Lower lobe of right lung (tissue), 2 donors: ENCODE measurements at regions not wholly inside any gene's neighbourhood (a gene's known extent, or its start where the extent isn't known, plus 50 kb on each side); places are given as distances from the start of the nearest gene placed in this dataset.

ENCODE experiments used
- ATAC-seq, 2 donors: fragments of 200-7000 bp; cut with Tn5 transposase; one replicate each; pipeline ENCODE4 v1.9.1; 2020 to 2022; ENCODE audit warnings: mild to moderate bottlenecking in 2 of 2, moderate library complexity in 2 of 2
- DNase-seq: peaks from one replicate; pipeline ENCODE4 v3.0.0-alpha.2; 2020
- H3K27ac ChIP-seq: fragments of 200-600 bp; one replicate; pipeline ENCODE4 v1.8.0; 2022
- H3K27me3 ChIP-seq: fragments of 200-600 bp; one replicate; pipeline ENCODE4 v1.8.0; 2022; ENCODE audit warnings: low read depth
- H3K36me3 ChIP-seq: fragments of 200-600 bp; one replicate; pipeline ENCODE4 v1.8.0; 2022; ENCODE audit warnings: mild to moderate bottlenecking
- H3K4me1 ChIP-seq: fragments of 200-600 bp; one replicate; pipeline ENCODE4 v1.8.0; 2022
- H3K4me3 ChIP-seq: fragments of 200-600 bp; one replicate; pipeline ENCODE4 v1.8.0; 2022; ENCODE audit warnings: mild to moderate bottlenecking
- H3K9me3 ChIP-seq: fragments of 200-600 bp; one replicate; pipeline ENCODE4 v1.8.0; 2022
- intact Hi-C: fragments of 100-400 bp; cut with DNase I; formaldehyde crosslinking; loops from one replicate; pipeline ENCODE4 v1.11.0; 2022
- TF ChIP-seq, protein P1 (sequence below): fragments of 200-600 bp; IDR thresholded peaks from one replicate; pipeline ENCODE4 v1.8.0; 2022; ENCODE audit warnings: antibody characterized with exemption, mild to moderate bottlenecking
- donor health status: DM: no; HTN: yes; CAD: no; lungs with severe emphysema.

DNA sequence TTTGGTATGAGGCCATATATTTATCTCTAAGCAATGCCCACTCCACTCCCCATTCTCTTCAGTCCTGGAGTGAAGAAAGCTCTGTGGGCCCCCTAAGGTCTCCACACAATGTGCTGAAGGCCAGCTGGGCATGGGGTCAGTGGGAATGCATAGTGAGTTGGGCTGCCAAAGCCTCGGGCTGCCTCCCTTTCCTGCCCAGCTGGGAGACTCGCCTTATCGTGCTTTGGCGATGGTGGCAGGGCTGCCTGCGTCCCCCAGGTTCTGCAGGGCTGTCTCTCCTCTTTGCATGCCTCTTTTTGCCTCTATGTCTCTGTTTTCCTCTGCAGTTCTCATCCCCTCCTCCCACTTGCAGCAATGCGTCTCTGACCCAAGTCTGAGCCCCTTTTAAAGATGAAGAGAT lies 116.5 kb downstream of the CYLD start:
- intact Hi-C loops: no loop called here
- ATAC-seq (no peak), DNase-seq (no peak)
- H3K9me3 ChIP-seq: no peaks in the 10 kb centered on the region
- no peaks in the 10 kb centered on the region for H3K36me3 ChIP-seq
- TF ChIP-seq, protein P1, sequence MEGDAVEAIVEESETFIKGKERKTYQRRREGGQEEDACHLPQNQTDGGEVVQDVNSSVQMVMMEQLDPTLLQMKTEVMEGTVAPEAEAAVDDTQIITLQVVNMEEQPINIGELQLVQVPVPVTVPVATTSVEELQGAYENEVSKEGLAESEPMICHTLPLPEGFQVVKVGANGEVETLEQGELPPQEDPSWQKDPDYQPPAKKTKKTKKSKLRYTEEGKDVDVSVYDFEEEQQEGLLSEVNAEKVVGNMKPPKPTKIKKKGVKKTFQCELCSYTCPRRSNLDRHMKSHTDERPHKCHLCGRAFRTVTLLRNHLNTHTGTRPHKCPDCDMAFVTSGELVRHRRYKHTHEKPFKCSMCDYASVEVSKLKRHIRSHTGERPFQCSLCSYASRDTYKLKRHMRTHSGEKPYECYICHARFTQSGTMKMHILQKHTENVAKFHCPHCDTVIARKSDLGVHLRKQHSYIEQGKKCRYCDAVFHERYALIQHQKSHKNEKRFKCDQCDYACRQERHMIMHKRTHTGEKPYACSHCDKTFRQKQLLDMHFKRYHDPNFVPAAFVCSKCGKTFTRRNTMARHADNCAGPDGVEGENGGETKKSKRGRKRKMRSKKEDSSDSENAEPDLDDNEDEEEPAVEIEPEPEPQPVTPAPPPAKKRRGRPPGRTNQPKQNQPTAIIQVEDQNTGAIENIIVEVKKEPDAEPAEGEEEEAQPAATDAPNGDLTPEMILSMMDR: no peak
- H3K27me3 ChIP-seq: no peaks in the 10 kb centered on the region
- H3K27ac ChIP-seq: no peak overlapping the region
- H3K4me1 ChIP-seq: no peaks in the 10 kb centered on the region
- no peak overlapping the region for H3K4me3 ChIP-seq

DNA sequence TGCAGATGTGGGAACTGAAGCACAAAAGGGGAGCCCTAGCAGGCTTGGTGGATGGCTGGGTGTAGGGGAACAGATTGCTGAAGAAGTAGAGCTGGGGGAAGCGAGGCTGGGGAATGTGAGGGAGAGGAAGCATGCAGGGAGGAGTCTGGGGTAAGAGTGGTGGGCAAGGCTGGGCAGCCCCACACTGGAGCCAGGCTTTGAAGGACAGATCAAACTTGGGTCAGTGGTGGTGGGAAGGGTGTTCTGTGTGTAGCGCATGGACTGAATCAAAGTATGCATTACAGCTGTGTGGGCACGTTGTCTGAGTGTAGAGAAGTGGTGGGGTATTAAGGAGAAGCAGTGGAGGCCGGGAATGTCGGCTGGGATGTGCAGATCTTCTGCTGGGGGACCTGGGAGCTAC lies 116.0 kb downstream of the CYLD start:
- TF ChIP-seq, protein P1: no peak
- ATAC-seq: no peak
- Histone ChIP-seq H3K9me3 (no peaks in the 10 kb centered on the region), H3K4me3 (no peak overlapping the region), H3K27ac (no peak overlapping the region), H3K27me3 (no peaks in the 10 kb centered on the region), H3K36me3 (no peaks in the 10 kb centered on the region), H3K4me1 (no peaks in the 10 kb centered on the region)
- intact Hi-C loops: no loop called here
- DNase-seq: no peak

DNA sequence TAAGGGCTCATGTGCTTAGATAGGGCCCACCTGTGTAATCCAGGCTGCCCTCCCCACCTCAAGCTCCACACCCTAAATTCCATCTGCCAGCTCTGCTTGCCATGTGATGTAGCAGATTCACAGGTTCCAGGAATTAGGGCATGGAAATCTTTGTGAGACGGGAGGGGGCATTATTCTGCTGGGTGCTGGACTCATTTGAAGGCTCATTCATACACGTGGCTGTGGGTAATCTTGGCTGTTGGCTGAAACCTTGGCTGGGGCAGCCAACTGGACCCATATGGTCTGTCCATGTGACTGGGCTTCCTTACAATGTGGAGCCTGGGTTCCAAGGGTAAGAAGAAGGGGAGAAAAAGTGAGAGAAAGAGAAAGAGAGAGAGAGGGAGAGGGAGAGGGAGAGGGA lies 115.1 kb downstream of the CYLD start:
- no peak for DNase-seq
- intact Hi-C loops: no loop called here
- Histone ChIP-seq H3K9me3 (no peaks in the 10 kb centered on the region), H3K36me3 (no peaks in the 10 kb centered on the region), H3K4me3 (no peak overlapping the region), H3K4me1 (no peaks in the 10 kb centered on the region), H3K27ac (no peak overlapping the region), H3K27me3 (no peaks in the 10 kb centered on the region)
- TF ChIP-seq, protein P1: no peak
- ATAC-seq: no peak

DNA sequence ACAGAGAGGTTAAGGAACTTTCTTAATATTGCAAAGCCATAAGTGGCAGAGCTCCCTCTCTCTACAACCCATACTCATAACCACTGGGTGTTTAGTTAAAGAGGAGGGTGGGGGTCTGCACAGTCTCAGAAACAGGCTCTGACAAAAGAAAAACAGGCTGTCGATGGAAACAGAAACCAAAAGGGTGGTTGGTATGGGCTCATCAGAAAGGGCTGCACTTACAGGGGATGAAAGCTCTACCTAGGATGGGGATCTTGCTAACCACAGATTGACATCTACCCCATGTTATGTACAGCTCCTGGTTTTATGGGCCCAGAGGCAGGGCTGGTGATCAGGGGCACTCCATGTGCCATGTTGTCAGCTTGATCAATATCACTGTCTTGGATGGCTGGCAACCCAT lies 111.4 kb downstream of the CYLD start:
- Histone ChIP-seq H3K27ac (no peak overlapping the region), H3K36me3 (no peaks in the 10 kb centered on the region), H3K4me3 (no peak overlapping the region), H3K27me3 (no peaks in the 10 kb centered on the region), H3K4me1 (no peaks in the 10 kb centered on the region), H3K9me3 (no peaks in the 10 kb centered on the region)
- ATAC-seq: no peak
- no peak for DNase-seq
- intact Hi-C loops: no loop called here
- TF ChIP-seq, protein P1: no peak
